HEK293T (cell line): ENCODE measurements at regions not wholly inside any gene's neighbourhood (a gene's known extent, or its start where the extent isn't known, plus 50 kb on each side); places are given as distances from the start of the nearest gene placed in this dataset.

Experiments used
- CTCF ChIA-PET: fragments of 350-600 bp; formaldehyde crosslinking; extraction: SDS; loops from one replicate; lab custom pipeline; 2021; ENCODE audit warnings: antibody characterized with exemption, inconsistent platforms; lab: Yijun Ruan, JAX
- POLR2A ChIA-PET: fragments of 350-600 bp; formaldehyde crosslinking; extraction: SDS; loops from one replicate; lab custom pipeline; 2020; ENCODE audit warnings: antibody characterized with exemption, inconsistent platforms; lab: Yijun Ruan, JAX
- DNase-seq: peaks from one replicate; pipeline ENCODE4 v3.0.0; 2012; ENCODE audit warnings: mixed read lengths; ENCODE audit errors: extremely low spot score
- ARNT ChIP-seq: fragments of 450-650 bp; IDR thresholded peaks from 2 replicates; pipeline ENCODE4 v1.6.1; 2017; ENCODE audit warnings: mild to moderate bottlenecking
- BHLHE40 ChIP-seq: fragments of 450-650 bp; IDR thresholded peaks from 2 replicates; pipeline ENCODE4 v1.6.1; 2016; ENCODE audit warnings: mild to moderate bottlenecking, moderate library complexity, borderline replicate concordance
- CTBP1 ChIP-seq: fragments of 450-650 bp; IDR thresholded peaks from 2 replicates; pipeline ENCODE4 v1.6.1; 2016; ENCODE audit warnings: borderline replicate concordance
- ELF4 ChIP-seq: fragments of 450-650 bp; IDR thresholded peaks from 2 replicates; pipeline ENCODE4 v1.6.1; 2017; ENCODE audit warnings: antibody characterized with exemption
- FOXA1 ChIP-seq: fragments of 450-650 bp; IDR thresholded peaks from 2 replicates; pipeline ENCODE4 v1.6.1; 2016; ENCODE audit warnings: mild to moderate bottlenecking
- FOXK2 ChIP-seq: fragments of 450-650 bp; IDR thresholded peaks from 2 replicates; pipeline ENCODE4 v1.6.1; 2016; ENCODE audit warnings: mild to moderate bottlenecking
- FOXM1 ChIP-seq: fragments of 450-650 bp; IDR thresholded peaks from 2 replicates; pipeline ENCODE4 v1.6.1; 2017; ENCODE audit warnings: mild to moderate bottlenecking, borderline replicate concordance
- HDGF ChIP-seq: fragments of 450-650 bp; IDR thresholded peaks from 2 replicates; pipeline ENCODE4 v1.6.1; 2017; ENCODE audit warnings: antibody characterized with exemption, borderline replicate concordance
- L3MBTL2 ChIP-seq: fragments of 450-650 bp; conservative IDR thresholded peaks from 2 replicates; pipeline ENCODE4 v1.6.1; 2016; ENCODE audit warnings: mild to moderate bottlenecking
- LEF1 ChIP-seq: fragments of 450-650 bp; IDR thresholded peaks from 2 replicates; pipeline ENCODE4 v1.6.1; 2017; ENCODE audit warnings: mild to moderate bottlenecking, borderline replicate concordance
- NFRKB ChIP-seq: fragments of 450-650 bp; IDR thresholded peaks from 2 replicates; pipeline ENCODE4 v1.6.1; 2016; ENCODE audit warnings: mild to moderate bottlenecking, moderate library complexity
- PKNOX1 ChIP-seq: fragments of 450-650 bp; IDR thresholded peaks from 2 replicates; pipeline ENCODE4 v1.6.1; 2016
- SP1 ChIP-seq: fragments of 450-650 bp; IDR thresholded peaks from 2 replicates; pipeline ENCODE4 v1.6.1; 2017
- SUZ12 ChIP-seq: fragments of 450-650 bp; IDR thresholded peaks from 2 replicates; pipeline ENCODE4 v1.6.1; 2016; ENCODE audit warnings: mild to moderate bottlenecking
- TARDBP ChIP-seq: fragments of 450-650 bp; IDR thresholded peaks from 2 replicates; pipeline ENCODE4 v1.6.1; 2016
- ZNF384 ChIP-seq: fragments of 450-650 bp; IDR thresholded peaks from 2 replicates; pipeline ENCODE4 v1.6.1; 2016

- CTCF ChIA-PET: no interaction called here
- no peak for DNase-seq
Observed at GRCh38 chr2:151165105-151165684, 96.5 kb downstream of the RBM43 start.

GRCh38 chr2:151161821-151162551 lies 99.7 kb downstream of the RBM43 start:
- CTCF ChIA-PET: no interaction called here
- TF ChIP-seq NFRKB (no peak), BHLHE40 (no peak), L3MBTL2 (no peak), ZNF384 (no peak), ELF4 (no peak), FOXK2 (no peak), LEF1 (no peak), PKNOX1 (no peak), SP1 (no peak), FOXM1 (no peak), ARNT (no peak), HDGF (no peak), CTBP1 (no peak), TARDBP (no peak), SUZ12 (no peak), FOXA1 (no peak)
- no peak for DNase-seq
- POLR2A ChIA-PET: no interaction called here

More at GRCh38 chr2:151165105-151165684, 96.5 kb downstream of the RBM43 start:
- POLR2A ChIA-PET: no interaction called here
- TF ChIP-seq L3MBTL2 (no peak), NFRKB (no peak), FOXM1 (no peak), PKNOX1 (no peak)

GRCh38 chr2:151159109-151159662 lies 102.5 kb downstream of the RBM43 start:
- TF ChIP-seq BHLHE40 (no peak), ELF4 (no peak), FOXM1 (no peak), LEF1 (no peak), L3MBTL2 (no peak), ARNT (no peak)
- POLR2A ChIA-PET: no interaction called here
- no peak for DNase-seq
- CTCF ChIA-PET: no interaction called here

- ChIA-PET POLR2A (no interaction called here), CTCF (no interaction called here)
- no peak for TF ChIP-seq TARDBP
- TF ChIP-seq BHLHE40: no peak
- TF ChIP-seq CTBP1: no peak
- TF ChIP-seq FOXA1: no peak
- TF ChIP-seq L3MBTL2: no peak
- TF ChIP-seq SUZ12: no peak
- no peak for TF ChIP-seq ELF4
- TF ChIP-seq LEF1: no peak
- no peak for TF ChIP-seq NFRKB
- TF ChIP-seq ZNF384: no peak
- TF ChIP-seq FOXK2: no peak
- TF ChIP-seq SP1: no peak
- no peak for TF ChIP-seq ARNT
- no peak for TF ChIP-seq PKNOX1
- no peak for TF ChIP-seq FOXM1
- no peak for TF ChIP-seq HDGF
- no peak for DNase-seq
Observed at GRCh38 chr2:151157000-151157735, 104.5 kb downstream of the RBM43 start.

- DNase-seq: no peak
- ChIA-PET CTCF (interaction anchor here (0.6 kb wide), 1 partner anchor 1712 kb away, joined by 3 read pairs; no protein-coding TSS in a partner anchor), POLR2A (no interaction called here)
- TF ChIP-seq TARDBP (no peak), SUZ12 (no peak), PKNOX1 (no peak), SP1 (no peak), FOXM1 (no peak), ELF4 (no peak), NFRKB (no peak), ZNF384 (no peak), FOXK2 (no peak), FOXA1 (no peak), CTBP1 (no peak), LEF1 (no peak), HDGF (no peak), ARNT (no peak), BHLHE40 (no peak), L3MBTL2 (no peak)
Observed at GRCh38 chr2:151156431-151156830, 105.2 kb downstream of the RBM43 start.
